Activated T-cell treated with anti-CD3 and anti-CD28 coated beads, Interleukin-2, amount 50 U/mL, for 4 hours (primary cell): ENCODE measurements at regions not wholly inside any gene's neighbourhood (a gene's known extent, or its start where the extent isn't known, plus 50 kb on each side); places are given as distances from the start of the nearest gene placed in this dataset.

Source experiments
- ATAC-seq, 2 donors: fragments of 200-7000 bp; cut with Tn5 transposase; one replicate each; pipeline ENCODE4 v1.10.0; 2021
- DNase-seq: peaks from one replicate; pipeline ENCODE4 v3.0.0-alpha.2; 2020
- H3K27me3 Mint-ChIP-seq: one replicate; pipeline ENCODE4 v1.8.0; 2021; ENCODE audit warnings: low read depth, mixed read lengths
- H3K36me3 Mint-ChIP-seq: one replicate; pipeline ENCODE4 v1.8.0; 2022; ENCODE audit warnings: mixed read lengths; ENCODE audit not compliant: insufficient read depth
- H3K4me1 Mint-ChIP-seq: one replicate; pipeline ENCODE4 v1.8.0; 2021; ENCODE audit warnings: low read depth, mixed read lengths
- H3K4me3 Mint-ChIP-seq: one replicate; pipeline ENCODE4 v1.8.0; 2021; ENCODE audit warnings: mild to moderate bottlenecking, moderate library complexity, mixed read lengths
- H3K9me3 Mint-ChIP-seq: one replicate; pipeline ENCODE4 v1.8.0; 2021; ENCODE audit warnings: mixed read lengths

GRCh38 chr4:188263321-188263720 is 124.1 kb downstream of the TRIML1 start:
- DNase-seq (no peak), ATAC-seq (no peak)
- Mint-ChIP-seq H3K4me3 (no peak overlapping the region), H3K27me3 (no peaks in the 10 kb centered on the region), H3K36me3 (no peaks in the 10 kb centered on the region), H3K4me1 (no peaks in the 10 kb centered on the region), H3K9me3 (peaks cover 11% of the 10 kb centered on the region)

- Mint-ChIP-seq H3K36me3 (no peaks in the 10 kb centered on the region), H3K9me3 (peaks cover 8% of the 10 kb centered on the region), H3K4me3 (no peak overlapping the region), H3K27me3 (no peaks in the 10 kb centered on the region), H3K4me1 (no peaks in the 10 kb centered on the region)
- ATAC-seq (no peak), DNase-seq (no peak)
Measured at GRCh38 chr4:188266386-188266785, 127.1 kb downstream of the TRIML1 start.

GRCh38 chr4:188268131-188268908 is 129.1 kb downstream of the TRIML1 start:
- H3K4me1 Mint-ChIP-seq, result no peaks in the 10 kb centered on the region
- no peak for DNase-seq
- H3K36me3 Mint-ChIP-seq, result no peaks in the 10 kb centered on the region
- ATAC-seq, result no peak
- H3K9me3 Mint-ChIP-seq, result peaks cover 8% of the 10 kb centered on the region
- H3K4me3 Mint-ChIP-seq, result no peak overlapping the region
- H3K27me3 Mint-ChIP-seq, result no peaks in the 10 kb centered on the region

GRCh38 chr4:188270273-188271069 is 131.2 kb downstream of the TRIML1 start:
- DNase-seq (no peak), ATAC-seq (no peak)
- no peak overlapping the region for H3K4me3 Mint-ChIP-seq
- H3K36me3 Mint-ChIP-seq, result no peaks in the 10 kb centered on the region
- H3K27me3 Mint-ChIP-seq, result no peaks in the 10 kb centered on the region
- H3K4me1 Mint-ChIP-seq, result no peaks in the 10 kb centered on the region
- peaks cover 4% of the 10 kb centered on the region for H3K9me3 Mint-ChIP-seq

- ATAC-seq (no peak), DNase-seq (no peak)
- no peak overlapping the region for H3K4me3 Mint-ChIP-seq
- no peaks in the 10 kb centered on the region for H3K9me3 Mint-ChIP-seq
- H3K4me1 Mint-ChIP-seq, result no peaks in the 10 kb centered on the region
- no peaks in the 10 kb centered on the region for H3K27me3 Mint-ChIP-seq
- no peaks in the 10 kb centered on the region for H3K36me3 Mint-ChIP-seq
Measured at GRCh38 chr4:188275686-188276085, 136.4 kb downstream of the TRIML1 start.

- Mint-ChIP-seq H3K36me3 (no peaks in the 10 kb centered on the region), H3K9me3 (no peaks in the 10 kb centered on the region), H3K4me3 (no peak overlapping the region), H3K4me1 (no peaks in the 10 kb centered on the region), H3K27me3 (peaks cover 10% of the 10 kb centered on the region)
- ATAC-seq (no peak), DNase-seq (no peak)
Measured at GRCh38 chr4:188279184-188279583, 139.9 kb downstream of the TRIML1 start.

GRCh38 chr4:188282471-188283232 is 143.4 kb downstream of the TRIML1 start:
- Mint-ChIP-seq H3K4me3 (no peak overlapping the region), H3K36me3 (no peaks in the 10 kb centered on the region), H3K27me3 (peaks cover 10% of the 10 kb centered on the region), H3K9me3 (no peaks in the 10 kb centered on the region), H3K4me1 (no peaks in the 10 kb centered on the region)
- DNase-seq (no peak), ATAC-seq (no peak)

GRCh38 chr4:188287169-188287894 is 148.1 kb downstream of the TRIML1 start:
- no peak for DNase-seq

GRCh38 chr4:188289531-188290125 is 150.4 kb downstream of the TRIML1 start:
- no peaks in the 10 kb centered on the region for H3K27me3 Mint-ChIP-seq
- ATAC-seq (no peak), DNase-seq (no peak)
- H3K9me3 Mint-ChIP-seq, result peaks cover 6% of the 10 kb centered on the region
- no peak overlapping the region for H3K4me3 Mint-ChIP-seq
- H3K4me1 Mint-ChIP-seq, result no peaks in the 10 kb centered on the region
- no peaks in the 10 kb centered on the region for H3K36me3 Mint-ChIP-seq

More at GRCh38 chr4:188287169-188287894, 148.1 kb downstream of the TRIML1 start:
- ATAC-seq, result no peak
- H3K36me3 Mint-ChIP-seq, result no peaks in the 10 kb centered on the region
- no peaks in the 10 kb centered on the region for H3K4me1 Mint-ChIP-seq
- H3K4me3 Mint-ChIP-seq, result no peak overlapping the region
- peaks cover 6% of the 10 kb centered on the region for H3K27me3 Mint-ChIP-seq
- peaks cover 6% of the 10 kb centered on the region for H3K9me3 Mint-ChIP-seq

- Mint-ChIP-seq H3K36me3 (no peaks in the 10 kb centered on the region), H3K9me3 (peaks cover 18% of the 10 kb centered on the region), H3K27me3 (no peaks in the 10 kb centered on the region), H3K4me1 (no peaks in the 10 kb centered on the region), H3K4me3 (no peak overlapping the region)
- DNase-seq (no peak), ATAC-seq (no peak)
Measured at GRCh38 chr4:188295899-188296298, 156.7 kb downstream of the TRIML1 start.

- Mint-ChIP-seq H3K4me1 (no peaks in the 10 kb centered on the region), H3K27me3 (no peaks in the 10 kb centered on the region), H3K36me3 (no peaks in the 10 kb centered on the region), H3K9me3 (peaks cover 18% of the 10 kb centered on the region), H3K4me3 (no peak overlapping the region)
- no peak for DNase-seq
- no peak for ATAC-seq
Measured at GRCh38 chr4:188296331-188296730, 157.1 kb downstream of the TRIML1 start.

GRCh38 chr4:188297873-188298272 is 158.6 kb downstream of the TRIML1 start:
- H3K27me3 Mint-ChIP-seq, result no peaks in the 10 kb centered on the region
- no peaks in the 10 kb centered on the region for H3K4me1 Mint-ChIP-seq
- peaks cover 18% of the 10 kb centered on the region for H3K9me3 Mint-ChIP-seq
- ATAC-seq, result no peak
- H3K4me3 Mint-ChIP-seq, result no peak overlapping the region
- no peaks in the 10 kb centered on the region for H3K36me3 Mint-ChIP-seq
- DNase-seq, result no peak

- no peaks in the 10 kb centered on the region for H3K27me3 Mint-ChIP-seq
- peaks cover 18% of the 10 kb centered on the region for H3K9me3 Mint-ChIP-seq
- ATAC-seq (no peak), DNase-seq (no peak)
- H3K36me3 Mint-ChIP-seq, result no peaks in the 10 kb centered on the region
- H3K4me3 Mint-ChIP-seq, result no peak overlapping the region
- H3K4me1 Mint-ChIP-seq, result no peaks in the 10 kb centered on the region
Measured at GRCh38 chr4:188299161-188299560, 159.9 kb downstream of the TRIML1 start.

GRCh38 chr4:188300385-188300784 is 161.1 kb downstream of the TRIML1 start:
- no peak for ATAC-seq
- H3K4me1 Mint-ChIP-seq, result no peaks in the 10 kb centered on the region
- H3K36me3 Mint-ChIP-seq, result no peaks in the 10 kb centered on the region
- no peaks in the 10 kb centered on the region for H3K27me3 Mint-ChIP-seq
- H3K9me3 Mint-ChIP-seq, result peaks cover 22% of the 10 kb centered on the region
- no peak overlapping the region for H3K4me3 Mint-ChIP-seq
- DNase-seq, result no peak
